ENCODE measurements at regions not wholly inside any gene's neighbourhood (a gene's known extent, or its start where the extent isn't known, plus 50 kb on each side); places are given as distances from the start of the nearest gene placed in this dataset.

DNA sequence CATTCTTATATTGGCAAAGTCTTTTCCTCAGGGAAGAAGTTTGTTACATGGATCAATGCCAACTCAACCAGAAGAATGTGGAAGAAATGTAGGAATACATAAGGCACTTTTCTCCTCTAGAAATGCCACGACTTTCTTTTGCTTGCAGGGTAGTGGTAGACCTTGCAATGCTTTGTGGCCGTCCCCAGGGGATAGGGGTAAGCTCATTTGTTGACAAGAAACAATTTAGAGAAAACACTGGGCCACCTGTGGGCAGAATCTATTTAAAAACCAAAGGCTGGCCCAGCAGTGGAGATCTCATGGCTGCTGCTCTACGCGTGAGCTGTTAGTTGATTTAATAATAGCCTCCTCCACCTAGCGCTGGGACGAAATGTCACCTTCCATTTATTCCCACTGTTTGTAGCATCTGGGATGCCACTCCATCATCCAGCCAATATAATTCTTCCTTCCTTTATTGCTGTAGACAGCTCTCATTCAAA is 64.6 kb upstream of the PFN2 start:
- TF ChIP-seq POLR2A (IDR thresholded peaks at IDR 0.05): no peak
- TF ChIP-seq, protein P1, sequence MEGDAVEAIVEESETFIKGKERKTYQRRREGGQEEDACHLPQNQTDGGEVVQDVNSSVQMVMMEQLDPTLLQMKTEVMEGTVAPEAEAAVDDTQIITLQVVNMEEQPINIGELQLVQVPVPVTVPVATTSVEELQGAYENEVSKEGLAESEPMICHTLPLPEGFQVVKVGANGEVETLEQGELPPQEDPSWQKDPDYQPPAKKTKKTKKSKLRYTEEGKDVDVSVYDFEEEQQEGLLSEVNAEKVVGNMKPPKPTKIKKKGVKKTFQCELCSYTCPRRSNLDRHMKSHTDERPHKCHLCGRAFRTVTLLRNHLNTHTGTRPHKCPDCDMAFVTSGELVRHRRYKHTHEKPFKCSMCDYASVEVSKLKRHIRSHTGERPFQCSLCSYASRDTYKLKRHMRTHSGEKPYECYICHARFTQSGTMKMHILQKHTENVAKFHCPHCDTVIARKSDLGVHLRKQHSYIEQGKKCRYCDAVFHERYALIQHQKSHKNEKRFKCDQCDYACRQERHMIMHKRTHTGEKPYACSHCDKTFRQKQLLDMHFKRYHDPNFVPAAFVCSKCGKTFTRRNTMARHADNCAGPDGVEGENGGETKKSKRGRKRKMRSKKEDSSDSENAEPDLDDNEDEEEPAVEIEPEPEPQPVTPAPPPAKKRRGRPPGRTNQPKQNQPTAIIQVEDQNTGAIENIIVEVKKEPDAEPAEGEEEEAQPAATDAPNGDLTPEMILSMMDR (IDR thresholded peaks at IDR 0.05): no peak
